GM21360 (cell line): ENCODE measurements at regions not wholly inside any gene's neighbourhood (a gene's known extent, or its start where the extent isn't known, plus 50 kb on each side); places are given as distances from the start of the nearest gene placed in this dataset.
"Not testable (repeated sequence)": the region's sequence is repeated elsewhere in the genome, so short reads cannot be mapped to it uniquely, and the experiment has no call there.

Source experiments
- ATAC-seq: cut with Tn5 transposase; IDR thresholded peaks from one replicate; pipeline ENCODE4 v1.9.1; 2021; ENCODE audit warnings: mild to moderate bottlenecking, moderate library complexity; ENCODE audit not compliant: unreplicated experiment

DNA sequence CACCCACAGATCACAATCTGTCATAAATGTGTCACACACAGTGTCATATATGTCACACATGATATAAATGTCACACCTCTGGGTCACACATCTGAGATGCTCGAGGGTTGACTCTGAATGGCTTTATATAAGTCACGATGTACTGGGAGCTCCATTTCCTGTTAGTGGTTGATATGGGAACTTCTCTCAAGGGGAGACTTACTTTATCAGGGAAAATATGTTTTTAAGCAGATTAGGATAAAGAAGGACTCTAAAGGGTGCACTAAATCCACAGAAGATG, 83.9 kb upstream of the MEF2A start:
- ATAC-seq: no peak

DNA sequence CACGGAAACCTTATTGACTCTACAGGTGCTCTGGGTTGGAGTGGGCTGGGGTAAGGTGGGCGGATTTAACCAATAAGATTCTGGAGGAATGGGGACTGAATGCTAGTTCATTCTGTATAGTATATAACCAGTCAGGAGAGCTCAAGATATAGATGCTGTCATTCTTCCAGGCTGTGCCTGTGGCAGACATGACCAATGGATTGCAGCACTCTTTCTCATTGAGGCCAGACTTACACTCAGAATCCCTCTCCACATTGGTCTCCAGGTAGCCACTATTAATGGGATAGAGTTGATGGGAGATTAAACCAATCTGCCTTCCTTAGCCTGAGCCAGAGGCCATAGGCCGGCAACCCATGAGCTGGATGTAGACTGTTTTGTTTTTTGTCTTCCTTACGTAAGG, 82.8 kb upstream of the MEF2A start:
- ATAC-seq: no peak

DNA sequence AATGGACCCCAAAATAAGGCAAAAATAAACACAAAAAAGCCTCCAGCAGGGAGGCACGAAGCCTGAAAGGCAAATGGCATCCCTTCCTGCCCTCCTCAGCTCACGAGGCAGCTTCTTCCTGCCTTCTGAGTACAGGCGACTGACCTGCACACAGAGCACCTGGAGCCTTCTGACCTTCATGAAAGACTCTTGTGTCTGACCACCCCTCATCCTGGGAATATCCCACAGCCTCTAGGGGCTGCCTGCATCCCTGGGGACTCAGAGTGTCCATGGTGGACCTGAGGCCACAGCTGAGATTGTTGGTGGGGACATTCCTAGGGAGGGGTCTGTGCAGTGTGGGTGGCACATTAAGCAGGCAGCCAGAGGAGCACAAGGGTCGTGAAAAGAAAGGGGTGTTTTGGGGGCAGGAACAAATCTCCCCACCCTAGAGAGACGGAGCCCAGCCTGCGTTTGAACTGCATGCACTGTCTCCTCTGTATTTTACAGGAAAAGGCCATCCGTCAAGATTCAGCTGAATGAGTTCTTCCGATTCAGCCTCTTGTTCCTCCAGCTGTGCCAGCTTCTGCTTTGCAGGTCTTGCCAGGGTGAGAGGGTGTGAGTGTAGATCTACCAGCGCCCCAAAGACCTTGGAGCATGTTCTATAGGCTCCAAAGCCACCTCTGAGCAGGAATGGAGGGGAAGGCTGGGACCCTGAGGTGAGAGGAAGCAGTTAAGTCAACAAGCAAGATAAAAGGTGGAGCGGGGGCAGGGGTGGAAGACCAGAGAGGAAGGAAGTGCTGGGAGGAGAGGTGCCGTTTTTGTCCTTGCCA, 80.4 kb upstream of the MEF2A start:
- no peak for ATAC-seq

DNA sequence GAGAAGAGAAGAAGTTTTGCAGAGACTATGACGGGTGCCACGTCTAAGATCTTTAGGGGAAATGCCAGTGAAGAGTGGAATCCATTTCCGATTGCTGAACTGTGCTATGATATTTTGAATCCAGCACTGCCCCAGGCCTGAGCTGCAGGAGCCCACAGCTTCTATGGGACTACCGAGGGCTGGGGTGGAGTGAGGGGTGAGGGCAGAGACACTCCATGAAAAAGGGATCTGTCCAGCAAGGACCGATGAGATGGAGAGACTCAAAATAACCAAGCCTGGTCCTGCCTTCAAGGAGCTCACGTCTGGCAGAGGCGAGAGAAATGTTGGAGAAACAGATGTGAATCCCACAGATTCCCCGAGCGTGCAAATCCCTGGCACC, 79.8 kb upstream of the MEF2A start:
- ATAC-seq: no peak

DNA sequence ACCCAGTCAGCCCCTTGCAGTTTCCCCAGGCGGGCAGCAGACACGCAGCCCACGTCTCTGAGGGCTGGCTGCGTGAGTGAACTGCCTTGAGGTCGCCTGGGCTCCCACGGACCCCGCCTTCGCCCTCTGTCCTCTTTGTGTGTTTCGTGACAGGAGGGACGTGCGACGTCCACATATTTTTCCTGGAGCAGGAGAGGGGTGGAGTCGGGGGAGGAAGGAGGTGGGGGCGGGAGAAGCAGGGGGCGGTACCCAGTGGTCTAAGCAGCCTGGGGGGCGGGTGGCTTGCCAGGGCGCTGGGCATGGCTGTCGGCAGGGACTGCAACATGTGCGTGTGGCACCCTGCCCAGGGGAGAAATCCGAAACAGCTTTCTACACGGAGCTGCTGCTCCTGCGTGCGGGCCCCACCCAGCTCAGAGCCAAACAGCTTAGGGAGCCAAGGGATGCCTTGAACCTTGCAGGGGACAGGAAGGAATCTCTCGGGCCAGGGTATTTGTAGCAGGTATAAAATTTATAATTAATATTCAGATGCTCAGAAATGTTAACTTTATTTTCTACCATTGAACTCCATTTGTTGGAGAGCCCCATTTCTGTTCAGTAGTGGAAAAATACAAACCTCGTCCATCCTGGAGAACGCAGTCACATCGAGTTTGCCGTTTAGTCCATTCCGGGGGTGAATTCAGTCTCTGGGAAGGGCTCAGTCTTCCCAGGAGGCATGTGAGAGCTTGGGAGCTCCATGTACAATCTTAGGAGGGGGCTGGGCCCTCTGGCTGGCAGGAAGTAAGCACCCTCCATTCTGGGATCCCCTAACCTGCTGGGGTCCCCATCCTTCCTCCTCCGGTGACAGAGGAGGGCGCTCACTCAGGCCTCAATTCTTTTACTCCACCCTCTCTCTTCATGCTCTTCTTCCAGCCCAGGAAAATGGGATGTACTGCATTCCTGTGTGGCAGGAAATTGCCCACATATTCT, 79.1 kb upstream of the MEF2A start:
- no peak for ATAC-seq

DNA sequence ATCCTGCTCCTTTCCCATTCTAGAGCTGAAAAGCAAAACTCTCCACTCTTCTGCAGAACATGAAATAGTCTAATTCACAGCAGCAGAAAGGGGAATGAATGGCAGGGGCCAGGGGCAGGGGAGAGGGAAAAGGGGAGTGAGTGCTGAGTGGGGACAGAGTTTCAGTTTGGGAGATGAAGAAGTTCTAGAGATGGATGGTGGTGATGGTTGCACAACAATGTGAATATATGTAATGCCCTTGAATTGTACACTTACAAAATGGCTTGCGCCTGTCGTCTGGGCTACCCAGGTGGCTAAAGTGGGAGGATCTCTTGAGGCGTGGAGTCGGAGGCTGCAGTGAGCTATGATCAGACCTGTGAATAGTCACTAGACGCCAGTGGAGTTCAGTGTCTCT, 78.5 kb upstream of the MEF2A start:
- ATAC-seq: no peak

DNA sequence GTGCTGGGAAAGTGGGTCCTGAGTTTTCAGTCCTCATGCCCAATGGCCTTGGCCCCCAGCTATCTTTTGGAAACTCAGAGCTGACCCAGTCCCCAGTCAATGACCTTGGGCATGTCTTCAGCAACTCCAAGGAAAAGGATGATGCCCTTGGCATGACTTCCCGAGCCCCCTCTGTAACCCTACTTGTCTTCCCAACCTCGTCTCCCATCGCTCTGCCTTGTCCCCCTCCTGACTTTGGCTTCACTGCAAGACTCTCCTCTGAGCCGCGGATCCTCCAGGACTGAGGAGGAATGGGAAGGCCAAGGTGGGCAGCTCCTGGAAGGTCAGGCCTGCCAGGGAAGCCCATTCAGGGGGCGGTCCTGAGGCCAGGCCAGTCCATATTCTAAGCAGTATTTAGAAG, 73.5 kb upstream of the MEF2A start:
- ATAC-seq: no peak

DNA sequence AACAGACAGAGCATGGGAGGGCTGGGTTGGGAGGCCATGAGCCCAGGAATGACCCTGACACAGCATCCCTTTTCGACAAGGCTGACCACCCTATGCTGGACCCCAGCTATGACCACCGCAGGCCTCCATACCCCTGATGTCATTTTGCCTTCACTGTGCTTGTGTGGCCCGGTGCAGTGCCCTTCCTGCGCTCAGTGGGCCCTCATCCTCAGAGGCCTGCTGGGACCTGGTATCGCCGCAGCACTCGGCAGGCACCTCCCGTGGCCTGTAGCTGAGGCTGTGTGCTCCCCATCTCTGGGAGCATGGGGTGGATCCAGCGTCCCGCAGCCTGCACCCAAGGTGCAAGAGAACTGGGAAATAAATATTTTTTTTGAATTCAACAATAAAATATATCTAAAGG, 73.1 kb upstream of the MEF2A start:
- no peak for ATAC-seq

DNA sequence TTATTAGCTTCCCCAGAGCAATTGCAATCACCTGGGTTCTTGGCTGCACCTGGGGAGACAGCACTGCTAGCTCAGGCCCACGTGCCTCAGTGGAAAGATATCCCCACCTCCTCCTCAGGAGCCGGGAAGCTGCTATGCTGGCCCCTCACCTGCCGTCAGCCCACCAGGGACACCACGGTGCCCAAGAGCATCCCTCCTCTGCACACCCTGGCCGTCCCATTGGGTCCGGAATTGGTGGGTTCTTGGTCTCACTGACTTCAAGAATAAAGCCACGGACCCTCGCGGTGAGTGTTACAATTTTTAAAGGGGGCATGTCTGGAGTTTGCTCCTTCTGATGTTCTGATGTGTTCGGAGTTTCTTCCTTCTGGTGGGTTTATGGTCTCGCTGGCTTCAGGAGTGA, 72.3 kb upstream of the MEF2A start:
- ATAC-seq: no peak

DNA sequence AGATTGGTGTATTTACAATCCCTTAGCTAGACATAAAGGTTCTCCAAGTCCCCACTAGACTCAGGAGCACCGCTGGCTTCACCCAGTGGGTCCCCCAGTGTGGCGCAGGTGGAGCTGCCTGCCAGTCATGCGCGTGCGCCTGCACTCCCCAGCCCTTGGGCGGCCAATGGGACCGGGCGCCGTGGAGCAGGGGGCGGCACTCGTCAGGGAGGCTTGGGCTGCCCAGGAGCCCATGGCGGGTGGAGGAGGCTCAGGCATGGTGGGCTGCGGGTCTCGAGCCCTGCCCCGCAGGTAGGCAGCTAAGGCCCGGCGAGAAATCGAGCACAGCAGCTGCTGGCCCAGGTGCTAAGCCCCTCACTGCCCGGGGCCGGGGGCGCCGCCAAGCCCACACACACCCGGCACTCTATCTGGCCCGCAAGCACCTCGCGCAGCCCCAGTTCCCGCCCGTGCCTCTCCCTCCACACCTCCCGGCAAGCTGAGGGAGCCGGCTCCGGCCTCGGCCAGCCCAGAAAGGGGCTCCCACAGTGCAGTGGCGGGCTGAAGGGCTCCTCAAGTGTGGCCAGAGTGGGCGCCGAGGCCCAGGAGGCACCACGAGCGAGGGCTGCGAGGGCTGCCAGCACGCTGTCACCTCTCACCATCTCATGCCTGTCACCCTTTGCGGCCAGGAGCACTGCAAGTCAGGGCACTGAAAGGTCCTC, 71.1 kb upstream of the MEF2A start:
- ATAC-seq: not testable (repeated sequence)

DNA sequence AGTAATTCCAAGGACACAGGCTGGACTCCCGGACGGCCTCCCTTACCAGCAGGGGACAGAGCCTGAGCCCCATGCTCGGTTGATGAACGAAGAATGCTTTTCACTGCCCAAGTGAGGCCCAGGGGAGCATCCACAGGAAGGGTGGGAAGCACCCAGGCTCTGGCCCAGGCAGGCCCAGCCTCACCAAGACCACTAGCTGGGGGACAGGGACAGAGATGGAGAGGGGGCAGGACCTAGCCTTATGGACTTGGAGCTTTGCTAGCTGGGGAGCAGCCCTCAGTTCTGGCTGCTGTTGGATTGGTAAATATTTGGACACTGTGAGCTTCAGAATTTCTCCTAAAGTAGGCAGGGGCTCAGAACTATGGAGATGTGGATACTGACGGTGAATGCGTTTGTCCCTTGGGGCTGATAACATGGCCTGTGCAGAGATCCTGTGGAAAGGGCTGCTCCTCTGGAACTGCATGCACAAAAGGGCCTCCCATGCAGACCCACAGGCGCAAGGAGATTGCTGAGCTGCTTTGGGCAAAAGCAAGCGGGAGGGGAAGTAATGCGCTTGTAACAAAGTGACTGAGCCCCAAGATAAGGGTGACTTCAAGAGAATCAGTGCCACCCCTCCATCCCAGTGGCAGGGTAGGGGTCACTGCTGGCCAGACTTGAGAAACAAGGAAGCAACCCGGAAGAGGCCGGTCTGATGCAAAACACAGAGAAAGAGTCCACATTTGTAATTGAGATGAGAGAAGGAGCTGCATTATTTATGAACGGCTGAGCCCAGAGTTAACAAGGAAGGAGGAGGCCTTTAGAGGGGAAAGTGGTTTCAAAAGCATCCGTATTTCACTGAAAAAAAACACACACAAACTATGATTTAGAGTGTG, 70.1 kb upstream of the MEF2A start:
- ATAC-seq: no peak

DNA sequence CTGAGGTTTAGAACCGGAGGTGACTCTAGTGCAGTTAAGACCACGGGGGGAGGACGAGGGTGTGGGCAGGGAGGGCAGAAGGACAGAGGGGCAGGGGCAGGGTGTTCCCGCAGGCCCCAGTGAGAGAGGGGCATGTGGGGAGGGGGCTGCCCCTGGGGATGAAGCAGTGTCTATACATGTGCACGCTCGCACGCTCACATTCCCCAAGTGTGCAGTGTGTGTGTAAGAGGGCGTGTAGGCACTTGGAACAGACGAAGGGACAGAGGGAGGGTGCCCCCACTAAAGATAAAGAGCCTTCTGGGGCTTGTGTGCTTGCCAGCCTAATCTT, 69.5 kb upstream of the MEF2A start:
- no peak for ATAC-seq

DNA sequence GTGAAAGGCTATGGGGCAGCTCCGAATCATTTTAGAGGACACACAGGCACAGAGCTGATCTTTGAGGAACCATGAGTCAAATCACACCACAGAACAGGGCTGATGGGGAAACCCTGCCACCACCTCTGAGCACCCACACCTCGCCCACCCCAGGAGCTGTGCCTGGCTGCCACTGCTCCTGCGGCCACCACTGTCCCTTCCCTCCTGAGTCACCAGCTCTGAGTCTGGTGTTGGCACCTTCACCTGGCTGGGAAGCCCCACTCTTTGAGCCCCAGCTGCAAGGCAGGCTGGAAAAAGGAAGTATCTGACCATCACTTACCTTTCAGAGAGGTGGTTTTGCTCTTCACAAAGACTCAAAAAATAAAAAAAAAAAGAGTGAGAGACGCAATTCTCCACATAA, 63.6 kb upstream of the MEF2A start:
- peak; percentile 56 for ATAC-seq

DNA sequence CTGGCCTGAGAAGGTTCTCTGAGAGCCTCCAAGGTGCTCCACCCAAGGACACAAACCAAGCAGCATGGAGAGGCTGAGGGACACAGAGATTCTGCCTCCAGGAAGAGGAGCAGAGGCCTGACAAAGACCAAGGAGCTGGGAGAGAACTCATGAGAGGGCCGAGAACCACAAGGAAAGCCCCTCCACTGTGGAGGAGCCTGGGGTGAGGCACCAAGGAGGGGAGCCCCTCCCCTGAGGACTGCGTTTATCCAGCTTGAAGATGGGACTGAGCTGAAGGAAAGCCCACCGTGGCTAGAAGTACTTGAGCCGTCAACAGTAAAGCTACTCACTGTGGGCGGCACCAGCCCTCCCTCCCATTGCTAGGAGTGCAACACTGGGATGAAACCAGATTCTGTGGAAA, 63.1 kb upstream of the MEF2A start:
- ATAC-seq: peak; percentile 9

DNA sequence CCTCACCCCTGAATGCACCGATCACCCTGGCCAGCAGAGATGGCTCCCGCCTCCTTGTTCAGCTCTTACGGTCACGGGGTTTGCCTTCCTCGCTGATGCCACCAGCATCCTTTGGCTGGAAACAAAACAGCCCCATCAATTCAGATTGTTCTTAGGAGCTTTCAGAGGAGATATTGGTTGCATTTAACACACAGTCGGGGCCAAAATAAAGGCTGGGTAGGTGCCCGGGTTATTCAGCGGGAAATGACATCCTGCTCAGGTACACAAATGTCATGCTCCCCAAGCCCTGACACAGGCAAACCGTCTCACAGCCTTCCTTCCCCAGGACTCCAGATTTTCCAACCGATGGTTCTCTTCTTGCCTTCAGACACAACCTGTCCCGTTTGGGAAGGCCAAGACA, 62.4 kb upstream of the MEF2A start:
- ATAC-seq: no peak

DNA sequence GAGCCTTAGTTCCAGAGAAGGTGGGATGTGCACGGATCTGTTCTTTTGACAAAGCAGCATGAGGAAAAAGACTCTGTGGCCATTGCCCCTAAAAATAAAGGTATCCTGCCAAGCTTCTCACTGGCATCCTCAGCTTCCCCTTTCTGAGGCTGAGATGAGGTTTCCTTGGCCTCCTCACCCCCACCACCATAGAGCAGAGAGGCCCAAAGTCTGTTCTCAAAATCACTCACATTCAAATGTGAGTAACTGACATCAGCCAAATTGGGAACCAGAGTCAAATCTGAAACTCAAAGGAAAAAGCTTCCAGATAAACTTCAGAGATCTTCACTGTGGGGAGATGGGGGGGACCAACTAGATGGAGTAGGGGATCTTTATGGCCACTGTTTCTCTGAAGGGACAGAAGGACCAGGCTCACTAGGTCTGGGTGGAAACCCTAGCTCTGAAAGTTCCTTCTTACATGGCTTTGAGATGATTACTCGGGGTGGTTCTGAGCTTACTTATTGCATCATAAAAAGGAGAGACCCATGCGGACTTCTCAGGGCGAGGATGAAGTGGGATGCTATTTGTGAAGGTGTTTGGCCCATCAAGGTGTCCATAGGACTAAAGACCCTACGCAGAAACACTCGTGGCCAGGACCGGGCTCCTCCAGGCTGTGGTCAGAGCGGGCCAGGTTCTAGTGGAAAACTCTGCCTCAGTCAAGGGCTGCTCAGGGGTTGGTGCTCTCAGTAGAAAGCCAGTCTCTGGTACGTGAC, 61.5 kb upstream of the MEF2A start:
- peak; percentile 26 for ATAC-seq

DNA sequence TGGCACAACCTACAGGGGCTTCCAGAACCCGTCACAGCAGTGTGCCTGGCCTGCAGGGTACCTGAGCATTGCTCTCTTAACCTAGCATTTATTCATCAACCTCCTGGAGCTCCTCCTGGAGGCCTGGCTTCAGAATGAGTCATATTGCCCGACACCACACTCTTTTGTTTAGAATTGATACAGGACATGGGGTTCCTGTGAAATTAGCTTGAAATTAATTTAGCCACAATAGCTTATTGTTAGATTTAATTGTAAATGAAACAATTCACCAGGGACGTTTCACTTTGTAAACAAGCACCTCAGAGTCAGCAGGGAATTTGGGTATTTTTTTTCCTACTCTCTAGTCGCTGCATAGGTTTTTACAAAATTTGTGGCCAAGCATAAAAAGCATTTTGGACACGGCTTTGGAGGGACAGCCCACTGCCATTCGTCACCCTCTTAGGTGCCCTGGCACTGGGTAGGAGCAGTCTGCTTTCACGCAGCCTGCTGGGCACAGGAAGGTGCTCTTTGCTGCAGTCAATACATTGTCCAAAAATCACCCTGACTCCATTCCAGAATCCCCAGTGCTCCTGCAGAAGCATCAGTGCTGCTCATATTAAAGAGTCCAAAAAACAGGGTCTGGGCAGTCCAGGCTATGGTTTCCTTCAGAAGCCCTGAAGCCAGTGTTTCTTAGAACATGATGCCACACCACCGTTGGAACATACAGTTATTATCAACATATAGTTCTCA, 60.8 kb upstream of the MEF2A start:
- ATAC-seq: peak; percentile 43

DNA sequence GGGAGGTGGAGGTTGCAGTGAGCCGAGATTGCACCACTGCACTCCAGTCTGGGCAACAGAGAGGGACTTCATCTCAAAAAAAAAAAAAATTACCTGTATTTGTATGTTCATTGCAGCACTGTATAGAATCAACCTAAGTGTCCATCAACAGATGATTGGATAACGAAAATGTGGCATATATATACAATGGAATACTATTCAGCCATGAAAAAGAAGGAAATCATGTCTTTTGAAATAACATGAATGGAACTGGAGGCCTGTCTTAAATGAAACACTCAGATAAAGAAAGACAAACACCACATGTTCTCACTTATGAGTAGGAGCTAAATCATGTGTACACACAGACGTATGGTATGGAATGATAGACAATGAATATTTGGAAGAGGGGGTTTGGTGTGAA, 59.4 kb upstream of the MEF2A start:
- ATAC-seq: no peak

DNA sequence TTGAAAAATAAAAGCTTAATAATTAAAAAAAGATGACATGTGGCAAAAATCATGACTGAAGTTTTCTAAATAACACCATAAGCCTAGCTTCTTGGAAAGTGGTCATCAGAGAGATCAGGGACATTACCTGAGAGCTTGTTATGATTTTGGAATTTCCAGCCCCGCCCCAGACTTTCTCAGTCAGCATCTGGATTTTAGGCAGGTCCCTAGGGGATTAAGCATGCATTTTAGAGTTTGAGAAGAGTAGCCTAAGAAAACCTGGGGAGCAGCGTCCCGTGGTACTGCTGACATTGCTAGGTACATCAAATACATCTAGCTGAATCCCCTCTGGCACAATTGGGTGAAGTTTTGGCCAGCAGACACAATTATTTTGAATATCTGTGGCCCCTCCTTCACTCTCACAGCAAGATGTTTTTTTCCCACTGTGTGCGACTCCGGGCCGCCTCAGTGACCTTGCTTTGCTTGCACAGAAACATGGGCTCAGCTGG, 58.7 kb upstream of the MEF2A start:
- no peak for ATAC-seq
